GM06990 (cell line): ENCODE measurements at regions not wholly inside any gene's neighbourhood (a gene's known extent, or its start where the extent isn't known, plus 50 kb on each side); places are given as distances from the start of the nearest gene placed in this dataset.

Experiments
- DNase-seq: peaks from one replicate; pipeline ENCODE4 v3.0.0-alpha.2; 2011; ENCODE audit not compliant: insufficient read length; ENCODE audit errors: extremely low read depth
- H3K27me3 ChIP-seq: replicated peaks from 2 replicates; pipeline ENCODE4 v1.6.0; 2011; ENCODE audit warnings: low read length; ENCODE audit not compliant: control insufficient read depth, insufficient read depth
- H3K36me3 ChIP-seq: 2 replicates; pipeline ENCODE4 v1.5.1; 2011; ENCODE audit warnings: low read length; ENCODE audit not compliant: control insufficient read depth, insufficient read depth
- H3K4me3 ChIP-seq: replicated peaks from 2 replicates; pipeline ENCODE4 v1.5.1; 2011; ENCODE audit warnings: low read depth, mild to moderate bottlenecking, control low read depth, low read length
- CTCF ChIP-seq: IDR thresholded peaks from 2 replicates; pipeline ENCODE4 v1.5.1; 2011; ENCODE audit warnings: low read length, control low read depth, mild to moderate bottlenecking, inconsistent platforms; ENCODE audit not compliant: insufficient read depth, poor library complexity, severe bottlenecking

- no peak overlapping the region for H3K4me3 ChIP-seq
- TF ChIP-seq CTCF, result no peak
- no peaks in the 10 kb centered on the region for H3K27me3 ChIP-seq
- no peak for DNase-seq
- no peaks in the 10 kb centered on the region for H3K36me3 ChIP-seq
These were observed 469.4 kb downstream of the PREX1 start for GRCh38 chr20:48358176-48359054.

- DNase-seq, result no peak
- TF ChIP-seq CTCF, result no peak
- no peaks in the 10 kb centered on the region for H3K36me3 ChIP-seq
- H3K27me3 ChIP-seq, result no peaks in the 10 kb centered on the region
- no peak overlapping the region for H3K4me3 ChIP-seq
These were observed 470.1 kb downstream of the PREX1 start for GRCh38 chr20:48357714-48358113.

- DNase-seq, result no peak
- H3K27me3 ChIP-seq, result no peaks in the 10 kb centered on the region
- no peaks in the 10 kb centered on the region for H3K36me3 ChIP-seq
- TF ChIP-seq CTCF, result no peak
- H3K4me3 ChIP-seq, result no peak overlapping the region
These were observed 472.9 kb downstream of the PREX1 start for GRCh38 chr20:48354903-48355302.

GRCh38 chr20:48354320-48354876 lies 473.4 kb downstream of the PREX1 start:
- H3K4me3 ChIP-seq, result no peak overlapping the region
- H3K27me3 ChIP-seq, result no peaks in the 10 kb centered on the region
- DNase-seq, result no peak
- no peak for TF ChIP-seq CTCF
- H3K36me3 ChIP-seq, result no peaks in the 10 kb centered on the region

- Histone ChIP-seq H3K36me3 (no peaks in the 10 kb centered on the region), H3K4me3 (no peak overlapping the region), H3K27me3 (no peaks in the 10 kb centered on the region)
- no peak for DNase-seq
- TF ChIP-seq CTCF, result no peak
These were observed 475.2 kb downstream of the PREX1 start for GRCh38 chr20:48352628-48353027.
